Right forelimb (tissue), 1 donor: ENCODE measurements at regions not wholly inside any gene's neighbourhood (a gene's known extent, or its start where the extent isn't known, plus 50 kb on each side); places are given as distances from the start of the nearest gene placed in this dataset.

ENCODE experiments used
- DNase-seq: peaks from one replicate; pipeline ENCODE4 v3.0.0-alpha.2; 2018

GRCh38 chrX:39581411-39581810, 516.3 kb downstream of the BCOR start:
- no peak for DNase-seq

DNA sequence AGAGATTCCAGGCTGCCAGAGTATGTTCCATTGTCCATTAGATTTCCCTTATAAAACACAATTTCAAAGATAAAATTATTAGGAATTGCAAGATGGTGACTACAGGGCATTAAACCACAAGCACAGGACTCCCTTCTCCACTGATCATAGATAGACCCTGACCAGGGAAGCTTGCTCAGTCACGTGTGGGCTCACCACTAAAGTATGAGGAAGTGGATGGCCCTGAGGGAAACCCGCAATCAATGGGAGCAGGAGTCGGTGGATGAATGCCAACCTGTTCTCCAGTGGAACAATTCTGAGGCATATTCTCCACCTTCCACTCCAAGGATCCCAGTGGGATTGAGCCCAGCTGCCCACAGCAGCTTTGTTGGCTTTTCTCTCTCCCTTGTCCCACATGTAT, 515.7 kb downstream of the BCOR start:
- DNase-seq = no peak

GRCh38 chrX:39582976-39583375, 514.8 kb downstream of the BCOR start:
- no peak for DNase-seq

- DNase-seq = no peak
These were observed 511.9 kb downstream of the BCOR start for GRCh38 chrX:39585808-39586207.

- no peak for DNase-seq
These were observed 511.4 kb downstream of the BCOR start for GRCh38 chrX:39586359-39586758.

DNA sequence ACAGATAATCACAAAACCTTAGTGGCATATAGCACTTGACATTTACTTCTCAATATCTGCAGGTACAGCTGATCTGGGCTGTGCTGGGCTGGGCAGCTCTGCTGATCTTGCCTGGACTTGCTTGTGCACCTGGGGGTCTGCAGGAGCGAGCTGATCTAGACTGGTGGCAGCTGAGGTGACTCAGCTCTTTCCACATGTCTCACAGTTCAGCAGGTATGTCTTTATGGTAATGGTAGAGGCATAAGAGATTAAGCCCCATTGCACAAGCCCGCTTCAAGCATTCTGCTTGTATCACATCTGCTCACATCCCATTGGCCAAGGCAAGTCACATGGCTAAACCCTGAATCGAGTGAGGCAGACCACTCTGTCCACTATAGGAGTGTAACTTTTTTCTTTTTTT, 506.7 kb downstream of the BCOR start:
- DNase-seq = no peak

GRCh38 chrX:39592776-39593175, 505.0 kb downstream of the BCOR start:
- DNase-seq = no peak

DNA sequence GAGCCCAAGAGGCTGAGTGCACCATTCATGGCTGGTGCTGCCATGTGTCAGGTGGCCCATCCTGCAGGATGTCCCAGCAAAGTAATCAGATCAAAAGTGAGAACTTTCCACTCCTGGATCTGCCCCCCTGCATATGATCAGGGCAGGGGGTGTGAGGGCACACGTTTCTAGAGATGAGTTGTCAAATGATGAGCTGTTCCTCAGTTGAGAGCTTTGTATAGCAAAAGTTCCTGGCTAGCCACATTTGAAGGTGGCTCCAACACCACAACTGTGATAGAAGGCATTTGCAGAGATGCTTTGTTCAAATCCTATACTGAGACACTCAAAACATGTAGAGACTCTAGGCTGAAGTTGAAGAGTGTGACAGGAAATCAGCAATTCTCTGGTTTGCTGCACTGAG, 501.8 kb downstream of the BCOR start:
- no peak for DNase-seq

DNA sequence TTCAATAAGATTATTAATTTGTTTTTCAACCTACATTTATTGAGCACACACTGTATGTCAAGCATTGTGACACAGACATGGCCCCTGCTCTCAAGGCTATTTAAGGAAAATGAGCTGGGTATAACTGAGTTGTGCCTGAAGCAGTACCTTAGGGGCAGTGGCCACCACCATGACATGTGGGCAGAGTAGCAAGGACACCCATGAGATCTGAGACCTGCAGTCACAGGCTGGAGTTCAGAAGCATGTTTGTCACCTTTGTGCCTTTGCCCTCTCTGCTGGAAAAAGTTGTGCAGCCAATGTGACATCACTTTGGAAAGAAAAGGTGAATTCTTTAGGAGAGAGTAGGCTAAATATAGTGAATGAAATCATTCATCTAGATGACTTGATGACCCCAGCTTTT, 501.3 kb downstream of the BCOR start:
- no peak for DNase-seq

DNA sequence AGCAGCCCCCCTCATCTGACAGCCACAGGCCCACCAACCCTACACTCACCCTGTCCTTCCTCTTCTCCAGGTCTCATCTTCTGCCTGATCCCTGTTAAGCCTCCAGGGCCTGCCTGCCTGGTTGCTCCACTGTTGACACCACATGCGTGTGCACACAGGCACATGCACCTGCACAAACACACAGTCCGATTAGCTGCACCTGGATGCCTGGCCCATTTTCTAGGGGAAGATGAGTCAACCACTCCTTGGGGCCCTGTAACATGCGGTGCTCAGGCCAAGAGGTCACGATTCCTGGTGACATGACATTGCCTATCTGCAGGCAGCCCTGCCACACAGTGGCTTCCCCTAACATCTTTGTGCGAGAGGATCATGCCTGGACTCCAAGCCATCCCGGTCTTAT, 498.4 kb downstream of the BCOR start:
- no peak for DNase-seq

- no peak for DNase-seq
These were observed 497.5 kb downstream of the BCOR start for GRCh38 chrX:39600222-39600621.

- no peak for DNase-seq
These were observed 496.3 kb downstream of the BCOR start for GRCh38 chrX:39601231-39602177.

DNA sequence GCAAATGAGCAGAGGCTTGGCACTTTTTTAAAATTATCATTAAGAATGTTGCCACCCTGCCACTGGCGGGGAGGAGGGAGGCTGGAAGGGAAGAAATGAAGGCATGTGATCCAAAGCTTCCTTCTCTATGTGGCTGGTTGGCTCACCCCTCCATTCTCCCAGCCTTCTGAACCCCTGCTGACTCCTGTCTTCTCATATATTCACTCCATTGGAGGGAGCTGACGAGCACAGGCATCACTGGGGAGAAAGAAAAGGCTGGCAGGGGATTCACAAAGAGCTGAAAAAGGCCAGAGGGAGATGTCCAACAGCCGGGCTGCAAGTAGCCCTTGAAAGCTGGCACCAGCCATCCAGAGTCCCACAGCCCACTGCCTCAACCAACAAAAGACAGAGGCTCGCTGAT, 495.6 kb downstream of the BCOR start:
- DNase-seq = no peak

DNA sequence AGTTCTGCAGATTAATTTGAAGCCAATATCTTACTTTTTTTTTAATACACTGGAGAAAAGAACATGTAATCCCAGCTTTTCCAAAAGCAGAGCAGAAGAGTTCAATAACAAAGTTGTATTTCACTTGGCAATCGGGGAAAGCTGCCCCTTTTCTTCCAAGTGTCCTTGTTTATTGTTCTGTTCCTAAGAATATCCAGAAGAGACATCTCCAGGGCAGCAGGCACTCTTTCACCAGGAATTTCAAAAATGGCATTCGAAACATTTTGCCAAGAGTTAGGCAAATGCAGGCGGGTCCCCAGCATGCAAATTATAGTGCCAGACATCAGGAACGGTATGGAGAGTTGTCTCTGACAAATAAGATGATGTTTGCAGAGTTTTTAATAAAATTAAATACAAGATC, 494.5 kb downstream of the BCOR start:
- no peak for DNase-seq

DNA sequence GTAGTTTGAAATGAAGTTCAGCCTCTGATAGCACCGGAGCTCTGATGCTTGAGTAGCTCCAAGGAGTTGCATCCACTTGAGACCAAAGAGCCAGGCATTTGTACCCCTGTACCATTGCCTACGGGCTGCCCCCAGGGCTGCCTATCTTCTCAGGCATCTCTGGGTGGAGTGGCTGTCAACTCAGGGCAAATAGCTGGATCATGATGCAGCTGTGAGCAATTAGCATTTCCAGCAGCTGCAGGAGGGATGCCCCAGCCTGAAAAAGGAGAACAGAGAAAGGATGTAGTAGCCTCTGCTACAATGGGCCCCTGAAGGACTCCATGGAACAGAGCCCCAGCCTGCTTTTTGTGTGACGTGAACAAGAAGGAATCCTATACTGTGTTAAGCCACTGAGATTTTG, 492.6 kb downstream of the BCOR start:
- DNase-seq = no peak

- no peak for DNase-seq
These were observed 491.9 kb downstream of the BCOR start for GRCh38 chrX:39605866-39606265.

DNA sequence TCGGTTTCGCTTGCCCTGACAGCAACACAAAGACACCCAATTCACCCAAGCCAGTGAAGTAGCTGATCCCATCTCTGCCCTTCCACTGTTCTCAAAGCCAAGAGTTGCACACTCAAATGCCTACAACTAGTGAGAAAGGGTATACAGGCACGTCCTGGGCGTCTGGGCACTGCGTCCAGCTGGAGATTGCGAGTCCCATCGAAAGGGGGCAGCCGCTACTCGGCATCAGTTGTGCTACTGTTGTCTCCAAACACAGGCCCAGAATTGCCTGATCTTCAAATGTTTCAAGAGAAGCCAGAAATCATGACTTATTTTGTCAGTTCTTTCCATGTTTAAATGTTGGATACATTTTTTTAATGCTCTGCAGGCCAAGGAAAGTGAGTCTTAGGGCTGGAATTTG, 487.8 kb downstream of the BCOR start:
- no peak for DNase-seq

DNA sequence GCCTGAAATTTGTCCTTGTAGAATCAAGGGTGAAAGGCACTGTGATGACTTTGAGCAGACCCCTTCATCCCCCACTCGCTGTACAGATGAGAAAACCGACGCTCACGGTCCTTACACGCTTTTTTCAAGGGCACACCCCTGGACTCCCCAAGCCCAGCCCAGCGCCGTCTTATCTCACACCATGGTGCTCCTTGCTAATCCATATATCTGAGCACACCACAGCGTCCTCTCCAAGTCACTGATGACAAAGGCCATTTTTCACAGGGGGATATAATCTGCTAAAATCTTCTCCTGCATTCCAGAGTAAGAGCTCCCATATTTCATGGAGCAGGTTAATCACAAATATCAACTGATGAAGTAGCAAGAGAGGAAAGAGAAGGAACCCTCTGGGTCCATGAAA, 486.3 kb downstream of the BCOR start:
- DNase-seq = no peak

DNA sequence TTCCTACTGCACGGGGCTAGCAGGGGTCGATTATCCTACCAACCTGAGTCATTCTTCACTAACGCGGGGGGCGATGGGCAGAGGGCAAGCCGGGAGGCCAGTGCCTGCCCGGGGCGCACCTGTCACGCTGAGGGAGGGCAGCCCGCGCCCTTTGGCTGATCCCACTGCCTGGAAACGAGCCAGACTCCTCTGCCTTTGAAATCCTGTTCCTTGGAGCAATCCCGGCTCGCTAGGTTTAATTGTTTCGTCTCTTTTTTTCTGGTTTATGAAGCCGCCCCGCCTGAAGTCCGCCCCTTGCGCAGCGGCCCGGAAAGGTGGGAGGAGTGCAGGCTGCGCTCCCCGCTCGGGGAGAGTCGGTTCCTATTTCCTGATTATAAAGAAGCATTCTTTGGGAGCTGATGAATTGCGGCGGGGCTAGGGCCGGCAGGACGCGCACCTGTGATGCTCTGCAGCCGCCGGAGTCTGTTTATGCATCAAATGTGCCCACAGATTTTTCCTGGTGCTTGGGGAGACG, 484.2 kb downstream of the BCOR start:
- DNase-seq = peak; percentile 49

GRCh38 chrX:39613997-39614679, 483.6 kb downstream of the BCOR start:
- DNase-seq = no peak

GRCh38 chrX:39614680-39614998, 483.1 kb downstream of the BCOR start:
- no peak for DNase-seq

- no peak for DNase-seq
These were observed 481.5 kb downstream of the BCOR start for GRCh38 chrX:39616098-39616729.

DNA sequence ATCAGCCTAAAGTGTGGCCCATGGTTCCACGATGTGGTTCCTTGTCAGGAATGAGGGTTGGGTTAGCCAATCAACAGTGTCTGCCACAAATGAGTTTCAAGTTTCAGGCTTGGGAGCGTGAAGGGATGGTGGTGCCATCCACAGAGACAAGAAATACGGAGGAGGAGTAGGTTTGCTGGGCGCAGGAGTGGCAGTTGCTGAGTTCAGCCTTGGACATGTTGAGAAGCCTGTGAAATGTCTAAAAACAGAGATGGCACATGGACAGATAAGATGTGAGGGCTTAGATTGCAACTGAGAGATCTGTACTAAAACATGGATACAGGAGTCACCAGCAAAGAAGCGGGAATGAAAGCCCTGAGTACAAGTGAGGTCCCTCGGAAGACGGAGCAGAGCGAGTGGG, 481.0 kb downstream of the BCOR start:
- DNase-seq = no peak

- no peak for DNase-seq
These were observed 479.6 kb downstream of the BCOR start for GRCh38 chrX:39618178-39618577.
